Neural cell (in vitro differentiated cells): ENCODE measurements at regions not wholly inside any gene's neighbourhood (a gene's known extent, or its start where the extent isn't known, plus 50 kb on each side); places are given as distances from the start of the nearest gene placed in this dataset.

ENCODE experiments used
- CTCF ChIP-seq: fragments of 450-650 bp; IDR thresholded peaks from 2 replicates; pipeline ENCODE4 v1.5.1; 2014; ENCODE audit warnings: antibody characterized with exemption, mild to moderate bottlenecking, moderate library complexity; ENCODE audit not compliant: poor library complexity, severe bottlenecking
- EP300 ChIP-seq: fragments of 450-650 bp; conservative IDR thresholded peaks from 2 replicates; pipeline ENCODE4 v1.6.1; 2014; ENCODE audit warnings: antibody characterized with exemption, mild to moderate bottlenecking, moderate library complexity; ENCODE audit not compliant: poor library complexity, severe bottlenecking
- EZH2 ChIP-seq: fragments of 200-600, 300-800 bp; shearing (Covaris generic), sonication (generic); IDR thresholded peaks from 2 replicates; pipeline ENCODE4 v1.6.1; 2014; ENCODE audit warnings: antibody characterized with exemption, low read length, borderline replicate concordance, mild to moderate bottlenecking; ENCODE audit not compliant: insufficient read depth, poor library complexity, severe bottlenecking
- MXI1 ChIP-seq: fragments of 450-650 bp; conservative IDR thresholded peaks from 2 replicates; pipeline ENCODE4 v1.6.1; 2014; ENCODE audit warnings: antibody characterized with exemption, mild to moderate bottlenecking; ENCODE audit not compliant: poor library complexity, severe bottlenecking
- RAD21 ChIP-seq: fragments of 450-650 bp; conservative IDR thresholded peaks from 2 replicates; pipeline ENCODE4 v1.6.1; 2014; ENCODE audit warnings: antibody characterized with exemption, mild to moderate bottlenecking, moderate library complexity
- TAF1 ChIP-seq: IDR thresholded peaks from 2 replicates; pipeline ENCODE4 v1.6.1; 2012; ENCODE audit warnings: low read depth

GRCh38 chr1:214216779-214217178 is 64.2 kb upstream of the SMYD2 start:
- no peak for TF ChIP-seq CTCF
- TF ChIP-seq RAD21 = no peak
- no peak for TF ChIP-seq EP300
- TF ChIP-seq TAF1 = no peak
- no peak for TF ChIP-seq MXI1
- no peak for TF ChIP-seq EZH2
